Kidney (tissue), 13 donors: ENCODE measurements at regions not wholly inside any gene's neighbourhood (a gene's known extent, or its start where the extent isn't known, plus 50 kb on each side); places are given as distances from the start of the nearest gene placed in this dataset.

Source experiments
- DNase-seq, 5 donors: peaks; one replicate each; pipeline ENCODE4 v3.0.0-alpha.2; 2013 to 2020
- FAIRE-seq: peaks from 2 replicates; lab custom pipeline; 2012; peaks lifted over from hg19 to GRCh38; lab: Jason Lieb, UNC
- H3K27ac ChIP-seq, 2 donors: one replicate each; pipeline ENCODE4 v1.7.0; 2013; ENCODE audit warnings: low read depth in 2 of 2, low read length in 2 of 2, inconsistent platforms in 1 of 2
- H3K27me3 ChIP-seq: one replicate; pipeline ENCODE4 v1.7.1; 2013; ENCODE audit warnings: low read length, inconsistent platforms; ENCODE audit not compliant: control insufficient read depth, insufficient read depth
- H3K36me3 ChIP-seq, 3 donors: one replicate each; pipeline versions ENCODE4 v1.7.0 to v1.7.1; 2013; ENCODE audit warnings: low read length in 3 of 3, control low read depth in 1 of 3, inconsistent platforms in 1 of 3; ENCODE audit not compliant: insufficient read depth in 3 of 3, control insufficient read depth in 2 of 3
- H3K4me1 ChIP-seq, 3 donors: one replicate each; pipeline versions ENCODE4 v1.7.0 to v1.7.1; 2013; ENCODE audit warnings: low read length in 3 of 3, inconsistent platforms in 1 of 3, low read depth in 1 of 3; ENCODE audit not compliant: control insufficient read depth in 2 of 3, insufficient read depth in 2 of 3
- H3K4me3 ChIP-seq, 3 donors: one replicate each; pipeline versions ENCODE4 v1.7.0 to v1.8.1; 2013; ENCODE audit warnings: low read length in 3 of 3, control low read depth in 1 of 3, inconsistent platforms in 1 of 3
- H3K9ac ChIP-seq, 3 donors: one replicate each; pipeline versions ENCODE4 v1.7.0 to v1.7.1; 2013; ENCODE audit warnings: low read length in 3 of 3, control low read depth in 1 of 3, inconsistent platforms in 1 of 3
- H3K9me3 ChIP-seq, 3 donors: one replicate each; pipeline versions ENCODE4 v1.7.0 to v1.7.1; 2013; ENCODE audit warnings: low read length in 3 of 3, control low read depth in 1 of 3, inconsistent platforms in 1 of 3; ENCODE audit not compliant: control insufficient read depth in 2 of 3, insufficient read depth in 1 of 3
- intact Hi-C: fragments of 100-400 bp; cut with DNase I; formaldehyde crosslinking; loops from one replicate; pipeline ENCODE4 v1.11.1; 2022
- TF ChIP-seq, protein P1 (sequence below): IDR thresholded peaks from 3 replicates; pipeline ENCODE4 v1.5.1; 2012; ENCODE audit warnings: mild to moderate bottlenecking, moderate library complexity, borderline replicate concordance; ENCODE audit not compliant: insufficient read depth; ENCODE audit errors: extremely low read depth
- donor health status: control.
- donor health status: control.
- donor health status: control.
- donor health status: control.
- donor health status: control.
- donor health status: DM: yes; HTN: yes; CAD: no.
- donor health status: Normal renal cell carcinoma (clear cell type).

DNA sequence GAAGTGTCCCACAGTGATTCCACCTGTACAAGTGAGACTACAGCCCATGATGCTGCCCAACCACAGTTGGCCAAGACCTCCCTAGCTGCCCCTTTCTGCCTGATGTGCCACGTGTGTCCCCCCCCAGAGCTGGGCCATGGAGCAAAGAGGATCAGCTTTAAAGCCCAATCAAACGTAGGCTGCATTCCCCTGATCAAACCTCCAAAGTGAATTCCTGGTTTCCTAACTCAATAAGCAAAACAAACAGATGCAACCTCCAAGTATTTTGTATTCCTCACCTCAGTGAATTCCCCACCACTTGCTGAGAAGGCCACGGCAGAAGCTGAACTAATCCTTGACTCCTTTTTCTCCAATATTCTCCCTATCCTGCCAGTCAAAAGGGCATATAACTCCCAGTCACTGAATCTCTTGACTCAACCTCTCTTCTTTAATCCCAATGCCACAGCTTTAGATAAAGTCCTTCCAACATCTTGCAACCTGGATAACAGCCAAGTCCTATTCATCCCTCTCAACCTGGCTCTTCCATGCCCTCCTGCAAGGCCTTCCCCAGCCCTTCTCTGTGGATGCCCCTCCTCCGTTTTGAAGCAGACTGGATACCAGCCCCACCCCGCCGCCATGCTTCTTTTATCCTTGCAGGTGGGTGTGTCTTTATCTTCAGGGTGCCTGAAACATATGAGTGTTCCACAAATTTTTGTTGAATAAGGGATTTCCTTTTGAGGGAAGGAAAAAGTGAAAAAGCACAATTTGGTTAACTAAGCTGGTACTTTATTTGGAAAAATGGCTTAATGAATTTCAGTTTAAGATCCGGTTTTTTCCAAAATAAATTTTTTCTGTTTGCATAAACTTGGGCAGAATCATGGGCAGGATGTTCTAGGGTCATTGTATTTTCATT lies 285.2 kb upstream of the MKLN1 start:
- H3K9ac ChIP-seq = no peak overlapping the region
- no peaks in the 10 kb centered on the region for H3K27me3 ChIP-seq
- H3K27ac ChIP-seq = no peak overlapping the region
- H3K9me3 ChIP-seq = no peaks in the 10 kb centered on the region
- TF ChIP-seq, protein P1, sequence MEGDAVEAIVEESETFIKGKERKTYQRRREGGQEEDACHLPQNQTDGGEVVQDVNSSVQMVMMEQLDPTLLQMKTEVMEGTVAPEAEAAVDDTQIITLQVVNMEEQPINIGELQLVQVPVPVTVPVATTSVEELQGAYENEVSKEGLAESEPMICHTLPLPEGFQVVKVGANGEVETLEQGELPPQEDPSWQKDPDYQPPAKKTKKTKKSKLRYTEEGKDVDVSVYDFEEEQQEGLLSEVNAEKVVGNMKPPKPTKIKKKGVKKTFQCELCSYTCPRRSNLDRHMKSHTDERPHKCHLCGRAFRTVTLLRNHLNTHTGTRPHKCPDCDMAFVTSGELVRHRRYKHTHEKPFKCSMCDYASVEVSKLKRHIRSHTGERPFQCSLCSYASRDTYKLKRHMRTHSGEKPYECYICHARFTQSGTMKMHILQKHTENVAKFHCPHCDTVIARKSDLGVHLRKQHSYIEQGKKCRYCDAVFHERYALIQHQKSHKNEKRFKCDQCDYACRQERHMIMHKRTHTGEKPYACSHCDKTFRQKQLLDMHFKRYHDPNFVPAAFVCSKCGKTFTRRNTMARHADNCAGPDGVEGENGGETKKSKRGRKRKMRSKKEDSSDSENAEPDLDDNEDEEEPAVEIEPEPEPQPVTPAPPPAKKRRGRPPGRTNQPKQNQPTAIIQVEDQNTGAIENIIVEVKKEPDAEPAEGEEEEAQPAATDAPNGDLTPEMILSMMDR = no peak
- FAIRE-seq (no peak), DNase-seq (no peak)
- H3K4me3 ChIP-seq = no peak overlapping the region
- intact Hi-C loops = loop anchor here (10.0 kb wide), 1 partner anchor 148 kb away; no protein-coding TSS in a partner anchor
- peaks cover 0 to 4% (median 0%) of the 10 kb centered on the region in 3 donors for H3K36me3 ChIP-seq
- peaks cover 0 to 7% (median 3%) of the 10 kb centered on the region in 3 donors for H3K4me1 ChIP-seq

DNA sequence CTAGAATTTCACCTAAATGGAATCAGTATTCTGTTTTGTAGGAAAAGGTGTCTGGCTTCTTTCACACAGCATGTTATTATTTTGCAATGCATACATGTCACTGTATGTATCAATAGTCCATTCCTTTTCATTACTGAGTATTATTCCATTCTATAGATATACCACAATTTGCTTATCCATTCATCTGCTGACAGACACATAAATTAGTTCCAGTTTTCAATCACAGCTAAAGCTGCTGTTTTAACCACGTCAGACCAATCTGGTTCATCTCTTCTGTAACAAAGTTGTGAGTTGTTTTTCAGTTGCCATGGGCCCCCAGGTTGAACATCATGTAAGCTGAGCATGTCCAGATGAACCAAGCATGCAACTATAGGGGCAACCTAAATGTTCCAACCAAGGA lies 282.1 kb upstream of the MKLN1 start:
- H3K9ac ChIP-seq = no peak overlapping the region
- H3K4me1 ChIP-seq = peaks cover 0 to 7% (median 3%) of the 10 kb centered on the region in 3 donors
- H3K27ac ChIP-seq = no peak overlapping the region
- peaks cover 0 to 4% (median 0%) of the 10 kb centered on the region in 3 donors for H3K36me3 ChIP-seq
- intact Hi-C loops = loop anchor here (10.0 kb wide), 1 partner anchor 151 kb away; no protein-coding TSS in a partner anchor
- TF ChIP-seq, protein P1 = no peak
- DNase-seq (no peak), FAIRE-seq (no peak)
- no peak overlapping the region for H3K4me3 ChIP-seq
- H3K27me3 ChIP-seq = no peaks in the 10 kb centered on the region
- H3K9me3 ChIP-seq = no peaks in the 10 kb centered on the region

DNA sequence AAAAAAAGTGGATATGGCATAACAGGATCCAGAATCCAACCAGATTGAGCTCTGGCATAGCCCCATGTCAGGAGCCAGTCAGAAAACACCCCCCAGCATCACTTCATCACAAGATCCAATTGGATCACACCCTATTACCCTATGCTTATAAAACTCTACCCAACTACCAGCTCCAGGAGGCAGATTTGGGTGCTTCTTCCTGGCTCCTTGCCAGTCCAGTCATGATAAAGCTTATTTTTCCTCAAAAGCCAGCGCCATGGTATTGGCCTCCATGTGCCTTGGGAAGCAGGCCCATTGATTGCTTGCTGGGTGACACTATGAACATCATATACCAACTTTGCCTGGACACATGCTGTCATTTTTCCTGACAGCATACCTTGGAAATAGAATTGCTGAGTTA lies 281.4 kb upstream of the MKLN1 start:
- FAIRE-seq (no peak), DNase-seq (no peak)
- Histone ChIP-seq H3K27me3 (no peaks in the 10 kb centered on the region), H3K9ac (no peak overlapping the region), H3K36me3 (peaks cover 0 to 4% (median 0%) of the 10 kb centered on the region in 3 donors), H3K4me3 (no peak overlapping the region), H3K27ac (no peak overlapping the region), H3K4me1 (peaks cover 0 to 7% (median 2%) of the 10 kb centered on the region in 3 donors), H3K9me3 (no peaks in the 10 kb centered on the region)
- intact Hi-C loops = loop anchor here (10.0 kb wide), 1 partner anchor 151 kb away; no protein-coding TSS in a partner anchor
- TF ChIP-seq, protein P1 = no peak
